GM21528 (cell line): ENCODE measurements at regions not wholly inside any gene's neighbourhood (a gene's known extent, or its start where the extent isn't known, plus 50 kb on each side); places are given as distances from the start of the nearest gene placed in this dataset.
"Not testable (repeated sequence)": the region's sequence is repeated elsewhere in the genome, so short reads cannot be mapped to it uniquely, and the experiment has no call there.

ENCODE experiments used
- ATAC-seq: cut with Tn5 transposase; IDR thresholded peaks from one replicate; pipeline ENCODE4 v1.9.1; 2021; ENCODE audit warnings: mild to moderate bottlenecking, moderate library complexity; ENCODE audit not compliant: unreplicated experiment, low FRiP score

- ATAC-seq: no peak
These were observed 329.0 kb upstream of the TMTC4 start for GRCh38 chr13:101003566-101003965.

DNA sequence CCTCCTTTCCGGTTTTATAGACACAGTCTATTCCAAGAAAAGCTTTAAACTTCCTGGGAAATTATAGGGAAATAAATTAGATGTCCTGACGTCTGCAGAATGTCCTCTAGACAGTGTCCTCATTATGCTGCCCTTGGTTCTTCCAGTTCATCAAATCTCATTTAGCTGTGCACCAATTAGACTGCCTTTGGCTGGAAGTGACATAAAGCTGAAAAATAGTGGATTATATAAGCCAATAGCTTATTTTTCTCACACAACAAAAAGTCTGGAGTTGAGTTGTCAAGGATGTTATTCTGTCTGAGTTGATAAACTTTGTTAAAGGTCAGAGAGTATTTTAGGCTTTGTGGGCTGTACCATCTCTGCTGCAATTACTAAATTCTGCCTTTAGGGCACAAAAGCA is 314.8 kb upstream of the TMTC4 start:
- no peak for ATAC-seq

DNA sequence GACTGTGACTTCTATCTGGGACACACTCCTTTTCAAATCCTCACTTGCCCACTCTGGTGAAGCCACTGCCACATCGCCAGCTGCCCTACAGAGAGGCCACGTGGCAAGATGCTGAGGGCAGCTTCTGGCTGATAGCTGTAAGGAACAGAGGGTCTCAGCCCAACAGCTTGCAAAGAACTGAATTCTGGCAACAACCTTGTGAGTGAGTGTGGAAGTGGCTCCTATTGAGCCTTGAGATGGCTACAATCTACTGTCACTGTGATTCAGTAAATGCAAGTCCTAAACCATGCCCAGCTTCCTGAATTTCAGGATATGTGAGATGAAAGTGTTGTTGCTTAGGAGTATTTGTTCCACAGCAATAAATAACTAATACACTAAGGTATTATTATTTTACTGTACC is 314.3 kb upstream of the TMTC4 start:
- ATAC-seq: no peak

GRCh38 chr13:100987948-100988347 is 313.4 kb upstream of the TMTC4 start:
- ATAC-seq: no peak

- no peak for ATAC-seq
These were observed 312.0 kb upstream of the TMTC4 start for GRCh38 chr13:100986571-100986970.

DNA sequence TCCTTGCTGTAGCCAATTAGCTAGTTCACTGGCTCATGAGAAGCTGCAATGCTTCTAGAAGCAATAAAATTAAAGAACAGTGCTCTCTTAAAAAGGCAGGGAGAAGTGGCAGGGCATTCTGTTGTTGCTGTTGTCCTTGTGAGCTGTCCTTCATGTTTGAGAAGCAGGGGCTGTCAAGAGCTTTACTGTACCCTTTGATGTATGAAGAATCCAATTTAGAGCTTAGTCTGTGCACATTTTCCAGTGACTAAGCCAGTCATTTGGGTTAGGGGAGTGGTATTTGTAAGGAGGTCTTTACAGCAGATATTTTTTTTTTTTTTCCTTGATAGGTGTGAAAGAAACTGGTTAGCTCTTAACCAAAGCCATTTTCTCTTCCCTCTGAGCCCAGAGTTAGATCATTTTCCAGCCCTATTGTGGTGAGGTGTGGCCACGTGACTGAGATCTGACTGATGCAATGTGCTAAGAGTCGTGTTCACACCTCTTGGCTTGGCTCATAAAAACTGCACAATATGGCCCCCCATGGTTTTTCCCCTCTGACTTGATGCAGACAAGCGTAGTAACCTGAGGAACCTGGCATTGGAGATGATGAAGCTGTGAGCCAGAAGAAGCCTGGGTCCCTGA is 309.6 kb upstream of the TMTC4 start:
- no peak for ATAC-seq

GRCh38 chr13:100983111-100983510 is 308.5 kb upstream of the TMTC4 start:
- no peak for ATAC-seq

- ATAC-seq: no peak
These were observed 305.6 kb upstream of the TMTC4 start for GRCh38 chr13:100980171-100980570.

DNA sequence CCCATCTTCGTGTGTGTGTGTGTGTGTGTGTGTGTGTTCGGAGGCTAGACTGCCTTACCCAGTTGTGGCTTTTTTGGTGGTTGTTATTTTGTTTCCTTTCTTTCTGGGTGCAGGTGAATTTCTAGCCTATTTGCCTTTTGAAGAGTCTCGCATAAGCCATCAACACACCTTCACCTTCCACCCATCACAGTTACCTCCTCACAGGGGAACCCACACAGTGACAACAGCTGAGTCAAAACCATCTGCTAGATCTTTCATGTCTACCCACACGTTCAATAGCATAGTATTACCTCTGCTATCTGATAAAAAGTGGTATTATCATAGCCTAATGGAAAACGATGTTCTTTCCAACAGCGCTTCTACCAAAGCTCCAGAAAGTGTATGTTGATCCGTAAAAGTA is 303.2 kb upstream of the TMTC4 start:
- no peak for ATAC-seq

DNA sequence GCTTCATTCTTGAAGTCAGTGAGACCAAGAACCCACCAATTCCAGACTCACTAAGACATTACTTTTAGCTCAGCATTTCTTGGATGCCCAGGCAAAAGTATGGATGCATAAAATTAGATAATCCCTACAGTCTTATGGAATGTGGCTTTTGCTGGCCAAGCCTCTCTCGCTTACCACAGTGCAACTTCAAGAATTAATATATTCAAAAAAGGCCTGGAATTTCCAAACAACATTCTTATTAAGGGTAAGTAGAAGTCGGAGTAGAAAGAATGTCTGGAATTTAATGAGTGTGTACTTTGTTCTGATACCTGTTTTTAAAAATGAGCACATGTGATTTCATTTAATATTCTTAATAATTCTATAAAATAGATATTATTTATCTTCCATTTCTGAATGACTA is 302.4 kb upstream of the TMTC4 start:
- no peak for ATAC-seq

DNA sequence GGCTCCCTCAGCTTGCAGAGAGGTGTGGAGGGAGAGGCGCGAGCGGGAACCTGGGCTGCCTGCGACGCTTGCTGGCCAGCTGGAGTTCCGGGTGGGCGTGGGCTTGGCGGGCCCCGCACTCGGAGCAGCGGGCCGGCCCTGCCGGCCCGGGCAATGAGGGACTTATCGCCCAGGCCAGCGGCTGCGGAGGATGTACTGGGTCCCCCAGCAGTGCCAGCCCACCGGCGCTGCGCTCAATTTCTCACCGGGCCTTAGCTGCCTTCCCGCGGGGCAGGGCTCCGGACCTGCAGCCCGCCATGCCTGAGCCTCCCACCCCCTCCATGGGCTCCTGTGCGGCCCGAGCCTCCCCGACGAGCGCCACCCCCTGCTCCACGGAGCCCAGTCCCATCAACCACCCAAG is 301.1 kb upstream of the TMTC4 start:
- not testable (repeated sequence) for ATAC-seq

DNA sequence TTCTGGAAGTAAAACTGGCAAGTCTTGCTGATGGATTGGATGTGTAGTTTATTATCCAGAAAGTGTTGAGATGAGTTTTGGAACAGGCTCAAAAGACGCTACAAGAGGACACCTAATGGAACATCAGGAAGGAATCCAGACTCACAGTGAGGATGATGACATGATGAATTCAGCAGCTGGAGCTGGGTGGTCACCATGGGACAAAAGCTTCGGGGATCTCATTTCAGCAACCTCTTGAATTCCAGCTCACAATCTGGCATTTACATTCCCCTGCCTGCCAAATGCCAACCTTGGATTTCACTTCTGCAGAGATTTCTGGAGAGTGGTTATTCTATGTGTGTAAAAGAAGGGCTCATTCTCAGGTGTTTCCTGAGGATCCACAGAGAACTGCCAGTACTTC is 288.0 kb upstream of the TMTC4 start:
- ATAC-seq: no peak

- ATAC-seq: no peak
These were observed 286.6 kb upstream of the TMTC4 start for GRCh38 chr13:100961186-100961585.

DNA sequence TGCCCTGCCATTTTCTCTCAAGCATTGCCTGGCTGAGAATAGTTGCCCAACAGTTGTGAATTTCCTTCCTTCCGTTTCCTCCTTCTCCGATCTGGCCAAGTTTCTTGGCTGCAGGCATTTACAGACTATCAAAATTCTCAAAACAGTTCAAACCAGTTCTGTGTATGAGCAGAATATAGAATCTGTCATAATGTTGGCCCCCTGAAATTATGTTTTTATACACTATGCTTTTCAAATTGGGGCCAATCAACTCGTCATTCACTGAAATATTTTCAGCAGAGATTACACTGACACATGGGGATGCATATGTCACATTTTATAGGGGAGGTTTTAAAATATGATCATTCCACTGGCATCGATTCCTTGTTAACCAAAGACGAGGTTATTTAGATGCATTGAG is 284.2 kb upstream of the TMTC4 start:
- ATAC-seq: no peak

DNA sequence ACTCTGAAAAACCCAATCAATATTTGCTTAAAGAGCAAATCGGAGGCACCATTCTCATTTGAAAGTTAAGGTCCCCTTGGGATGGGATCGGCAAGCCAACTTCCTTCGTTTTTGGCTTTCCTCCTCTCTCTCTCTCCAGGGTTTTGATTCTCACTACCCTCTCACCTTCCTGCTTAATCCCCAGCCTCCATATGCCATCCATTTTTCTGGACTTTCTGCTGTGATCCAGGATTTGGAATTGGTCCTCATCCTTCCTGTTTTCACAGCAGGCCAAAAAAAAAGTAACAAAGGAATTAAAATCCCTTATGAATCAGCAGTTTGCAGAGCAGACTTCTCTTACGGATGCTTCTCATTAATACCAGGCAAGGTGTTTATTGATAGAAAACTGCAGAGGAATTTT is 283.1 kb upstream of the TMTC4 start:
- no peak for ATAC-seq

GRCh38 chr13:100954430-100955305 is 280.1 kb upstream of the TMTC4 start:
- ATAC-seq: no peak

DNA sequence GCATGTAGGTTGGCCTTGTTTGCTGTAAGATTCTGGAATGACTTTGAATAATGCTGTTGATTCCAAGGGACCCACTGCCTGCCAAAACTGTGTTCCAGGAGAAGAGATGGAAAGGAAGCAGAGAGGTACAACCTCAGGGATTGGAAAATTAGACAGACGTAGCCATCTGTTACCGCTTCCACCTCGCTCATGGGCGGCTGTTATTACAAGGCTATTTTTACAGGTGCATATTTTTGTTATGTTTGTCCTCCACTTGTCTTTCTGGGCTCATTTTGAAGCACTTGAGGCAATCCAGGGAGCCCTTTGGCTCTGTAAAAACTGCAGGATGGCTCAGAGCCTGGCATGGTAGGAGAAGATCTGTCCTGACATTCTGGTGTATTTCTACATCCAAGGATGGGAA is 276.4 kb upstream of the TMTC4 start:
- no peak for ATAC-seq

DNA sequence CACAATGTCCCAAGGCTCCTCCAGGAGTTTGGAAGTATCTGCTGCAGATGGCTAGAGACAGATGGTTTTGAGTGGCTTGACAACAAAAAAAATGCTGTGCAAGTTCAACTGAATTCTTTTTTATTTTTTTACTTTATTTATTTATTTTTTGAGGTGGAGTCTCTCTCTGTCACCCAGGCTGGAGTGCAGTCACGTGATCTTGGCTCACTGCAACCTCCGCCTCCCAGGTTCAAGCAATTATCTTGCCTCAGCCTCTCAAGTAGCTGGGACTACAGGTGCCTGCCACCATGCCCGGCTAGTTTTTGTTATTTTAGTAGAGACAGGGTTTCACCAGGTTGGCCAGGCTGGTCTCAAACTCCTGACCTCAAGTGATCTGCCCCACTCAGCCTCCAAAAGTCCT is 274.3 kb upstream of the TMTC4 start:
- ATAC-seq: not testable (repeated sequence)

DNA sequence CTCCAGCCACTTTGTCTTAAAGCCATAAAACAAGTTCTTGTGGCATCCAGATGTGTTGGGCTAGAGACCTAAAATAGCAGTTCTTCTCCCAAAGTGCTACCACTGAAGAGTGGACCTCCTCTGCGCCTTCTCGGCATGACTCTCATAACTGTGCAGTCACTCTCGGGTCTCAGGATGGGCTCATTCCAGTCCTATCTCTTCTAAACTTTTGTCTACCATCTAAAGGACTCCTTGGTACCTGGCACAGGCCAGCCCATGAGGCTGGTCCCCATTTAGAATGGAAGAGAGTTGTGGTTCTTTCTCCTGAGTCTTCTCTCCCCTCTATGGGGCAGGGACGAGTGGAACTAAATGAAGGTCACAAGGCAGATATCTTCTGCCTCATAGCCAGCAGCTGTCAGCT is 272.0 kb upstream of the TMTC4 start:
- no peak for ATAC-seq

GRCh38 chr13:100944791-100945345 is 270.3 kb upstream of the TMTC4 start:
- ATAC-seq: no peak

DNA sequence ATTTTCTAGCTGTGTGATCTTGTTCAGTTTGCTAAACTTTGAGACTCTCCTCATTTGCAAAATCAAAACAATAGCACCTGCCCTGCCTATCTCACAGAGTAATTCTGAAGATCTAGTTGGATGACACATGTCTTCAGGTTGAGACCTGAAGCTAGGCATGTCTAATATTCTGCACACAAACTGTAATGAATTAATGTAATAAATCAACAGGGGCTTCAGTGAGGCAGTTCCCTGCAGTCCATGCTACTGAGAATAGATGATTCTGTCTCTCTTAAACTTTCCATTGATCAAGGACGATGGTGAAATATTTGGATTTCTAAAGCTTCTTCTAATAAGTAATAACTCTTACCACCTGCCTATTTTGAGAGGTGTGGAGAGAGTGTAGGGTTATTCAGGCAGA is 268.1 kb upstream of the TMTC4 start:
- ATAC-seq: no peak
